Esophagus muscularis mucosa (tissue), 4 donors: ENCODE measurements at regions not wholly inside any gene's neighbourhood (a gene's known extent, or its start where the extent isn't known, plus 50 kb on each side); places are given as distances from the start of the nearest gene placed in this dataset.

Experiments
- CTCF ChIP-seq, 3 experiments: fragments of 200-600 bp in 2 of 3; fragments of 450-650 bp in 1 of 3; sonication (generic) in 2 of 3; IDR thresholded peaks; one replicate each; pipeline ENCODE4 v1.5.1; 2017 to 2019; ENCODE audit warnings: antibody characterized with exemption in 3 of 3, mild to moderate bottlenecking in 2 of 3, moderate library complexity in 1 of 3
- EP300 ChIP-seq: sonication (generic); formaldehyde crosslinking; IDR thresholded peaks from one replicate; pipeline ENCODE4 v1.6.1; 2017; ENCODE audit warnings: antibody characterized with exemption
- POLR2A ChIP-seq: fragments of 450-650 bp; IDR thresholded peaks from one replicate; pipeline ENCODE4 v1.6.1; 2017; ENCODE audit warnings: antibody characterized with exemption, moderate library complexity, mild to moderate bottlenecking, low read depth

GRCh38 chr15:68487087-68487843, 55.3 kb upstream of the ITGA11 start:
- TF ChIP-seq CTCF (IDR thresholded peaks at IDR 0.05) (no peak), POLR2A (no peak), EP300 (no peak)
